T-helper 17 cell (primary cell): ENCODE measurements at regions not wholly inside any gene's neighbourhood (a gene's known extent, or its start where the extent isn't known, plus 50 kb on each side); places are given as distances from the start of the nearest gene placed in this dataset.
"Not testable (repeated sequence)": the region's sequence is repeated elsewhere in the genome, so short reads cannot be mapped to it uniquely, and the experiment has no call there.

Experiments
- ATAC-seq: fragments of 150-1000 bp; cut with Tn5 transposase; 2 replicates; pipeline ENCODE4 v1.10.0; 2021; ENCODE audit warnings: mild to moderate bottlenecking, moderate library complexity
- DNase-seq, 3 donors: peaks; one replicate each; pipeline versions ENCODE4 v3.0.0 to v3.0.0-alpha.2; 2020 to 2021
- H3K9me3 ChIP-seq: one replicate; pipeline ENCODE4 v1.7.0; 2013; ENCODE audit warnings: low read length, mild to moderate bottlenecking; ENCODE audit not compliant: control insufficient read depth, poor library complexity, severe bottlenecking
- H3K27ac Mint-ChIP-seq: one replicate; pipeline ENCODE4 v1.8.0; 2022; ENCODE audit warnings: mild to moderate bottlenecking, moderate library complexity, mixed read lengths
- H3K27me3 Mint-ChIP-seq: one replicate; pipeline ENCODE4 v1.8.0; 2022; ENCODE audit warnings: mixed read lengths
- H3K36me3 Mint-ChIP-seq: one replicate; pipeline ENCODE4 v1.8.0; 2022; ENCODE audit warnings: low read depth, mixed read lengths
- H3K4me1 Mint-ChIP-seq: one replicate; pipeline ENCODE4 v1.8.0; 2022; ENCODE audit warnings: mild to moderate bottlenecking, mixed read lengths
- H3K4me3 Mint-ChIP-seq: one replicate; pipeline ENCODE4 v1.8.0; 2022; ENCODE audit warnings: mild to moderate bottlenecking, moderate library complexity, mixed read lengths

- no peaks in the 10 kb centered on the region for H3K9me3 ChIP-seq
- ATAC-seq, result no peak
- Mint-ChIP-seq H3K27ac (no peak overlapping the region), H3K4me3 (no peak overlapping the region), H3K4me1 (peaks cover 22% of the 10 kb centered on the region), H3K27me3 (no peaks in the 10 kb centered on the region), H3K36me3 (no peaks in the 10 kb centered on the region)
- no peak for DNase-seq
Observed at GRCh38 chr16:16982614-16983013, 488.1 kb downstream of the XYLT1 start.

GRCh38 chr16:16983582-16983981 is 487.2 kb downstream of the XYLT1 start:
- no peak for ATAC-seq
- Mint-ChIP-seq H3K4me1 (peaks cover 24% of the 10 kb centered on the region), H3K36me3 (no peaks in the 10 kb centered on the region), H3K4me3 (no peak overlapping the region), H3K27me3 (no peaks in the 10 kb centered on the region), H3K27ac (peak overlapping the region; percentile 85)
- no peak for DNase-seq
- no peaks in the 10 kb centered on the region for H3K9me3 ChIP-seq

GRCh38 chr16:16984091-16984490 is 486.7 kb downstream of the XYLT1 start:
- H3K9me3 ChIP-seq, ATAC-seq, H3K27me3 Mint-ChIP-seq, H3K4me3 Mint-ChIP-seq, DNase-seq, H3K36me3 Mint-ChIP-seq: not testable (repeated sequence)
- peak overlapping the region; percentile 85 for H3K27ac Mint-ChIP-seq
- H3K4me1 Mint-ChIP-seq, result peaks cover 27% of the 10 kb centered on the region

GRCh38 chr16:16985707-16986106 is 485.1 kb downstream of the XYLT1 start:
- Mint-ChIP-seq H3K36me3 (no peaks in the 10 kb centered on the region), H3K4me3 (no peak overlapping the region), H3K27ac (peak overlapping the region; percentile 85), H3K27me3 (no peaks in the 10 kb centered on the region), H3K4me1 (peaks cover 26% of the 10 kb centered on the region)
- DNase-seq (no peak), ATAC-seq (no peak)
- no peaks in the 10 kb centered on the region for H3K9me3 ChIP-seq

GRCh38 chr16:16988963-16989362 is 481.8 kb downstream of the XYLT1 start:
- DNase-seq, result no peak
- peaks cover 35% of the 10 kb centered on the region for H3K4me1 Mint-ChIP-seq

GRCh38 chr16:16989368-16989767 is 481.4 kb downstream of the XYLT1 start:
- Mint-ChIP-seq H3K4me3 (no peak overlapping the region), H3K27me3 (no peaks in the 10 kb centered on the region), H3K4me1 (peaks cover 37% of the 10 kb centered on the region), H3K36me3 (no peaks in the 10 kb centered on the region), H3K27ac (no peak overlapping the region)
- DNase-seq (no peak), ATAC-seq (no peak)
- no peaks in the 10 kb centered on the region for H3K9me3 ChIP-seq

More at GRCh38 chr16:16988963-16989362, 481.8 kb downstream of the XYLT1 start:
- no peak for ATAC-seq
- H3K9me3 ChIP-seq, result no peaks in the 10 kb centered on the region
- Mint-ChIP-seq H3K36me3 (no peaks in the 10 kb centered on the region), H3K27me3 (no peaks in the 10 kb centered on the region), H3K4me3 (no peak overlapping the region), H3K27ac (peak overlapping the region; percentile 43)

GRCh38 chr16:16991711-16992110 is 479.0 kb downstream of the XYLT1 start:
- no peaks in the 10 kb centered on the region for H3K36me3 Mint-ChIP-seq
- H3K27me3 Mint-ChIP-seq, result no peaks in the 10 kb centered on the region
- H3K9me3 ChIP-seq, result no peaks in the 10 kb centered on the region
- no peak for DNase-seq
- peaks cover 21% of the 10 kb centered on the region for H3K4me1 Mint-ChIP-seq
- no peak overlapping the region for H3K4me3 Mint-ChIP-seq
- peak overlapping the region; percentile 93 for H3K27ac Mint-ChIP-seq
- ATAC-seq, result no peak

- peak overlapping the region; percentile 75 for H3K4me3 Mint-ChIP-seq
- no peaks in the 10 kb centered on the region for H3K27me3 Mint-ChIP-seq
- H3K9me3 ChIP-seq, result no peaks in the 10 kb centered on the region
- DNase-seq (no peak), ATAC-seq (peak; percentile 68)
- H3K36me3 Mint-ChIP-seq, result no peaks in the 10 kb centered on the region
- H3K4me1 Mint-ChIP-seq, result peaks cover 21% of the 10 kb centered on the region
- peak overlapping the region; percentile 93 for H3K27ac Mint-ChIP-seq
Observed at GRCh38 chr16:16992975-16993765, 477.6 kb downstream of the XYLT1 start.

GRCh38 chr16:16994831-16995230 is 475.9 kb downstream of the XYLT1 start:
- H3K27me3 Mint-ChIP-seq, result no peaks in the 10 kb centered on the region
- H3K4me1 Mint-ChIP-seq, result peaks cover 14% of the 10 kb centered on the region
- H3K36me3 Mint-ChIP-seq, result no peaks in the 10 kb centered on the region
- ATAC-seq (no peak), DNase-seq (no peak)
- H3K9me3 ChIP-seq, result no peaks in the 10 kb centered on the region
- H3K4me3 Mint-ChIP-seq, result no peak overlapping the region
- peak overlapping the region; percentile 93 for H3K27ac Mint-ChIP-seq

- H3K9me3 ChIP-seq, result no peaks in the 10 kb centered on the region
- peaks cover 14% of the 10 kb centered on the region for H3K4me1 Mint-ChIP-seq
Observed at GRCh38 chr16:16996827-16997226, 473.9 kb downstream of the XYLT1 start.

GRCh38 chr16:16997349-16997748 is 473.4 kb downstream of the XYLT1 start:
- no peaks in the 10 kb centered on the region for H3K27me3 Mint-ChIP-seq
- no peaks in the 10 kb centered on the region for H3K36me3 Mint-ChIP-seq
- ATAC-seq (no peak), DNase-seq (no peak)
- H3K4me3 Mint-ChIP-seq, result no peak overlapping the region
- H3K9me3 ChIP-seq, result no peaks in the 10 kb centered on the region
- peak overlapping the region; percentile 43 for H3K27ac Mint-ChIP-seq
- peaks cover 14% of the 10 kb centered on the region for H3K4me1 Mint-ChIP-seq

More at GRCh38 chr16:16996827-16997226, 473.9 kb downstream of the XYLT1 start:
- DNase-seq (no peak), ATAC-seq (no peak)
- no peaks in the 10 kb centered on the region for H3K36me3 Mint-ChIP-seq
- H3K27ac Mint-ChIP-seq, result no peak overlapping the region
- no peaks in the 10 kb centered on the region for H3K27me3 Mint-ChIP-seq
- H3K4me3 Mint-ChIP-seq, result no peak overlapping the region

- ATAC-seq, result no peak
- Mint-ChIP-seq H3K36me3 (no peaks in the 10 kb centered on the region), H3K27ac (no peak overlapping the region), H3K27me3 (no peaks in the 10 kb centered on the region), H3K4me1 (peaks cover 6% of the 10 kb centered on the region), H3K4me3 (no peak overlapping the region)
- no peaks in the 10 kb centered on the region for H3K9me3 ChIP-seq
- DNase-seq, result no peak
Observed at GRCh38 chr16:17001471-17001870, 469.3 kb downstream of the XYLT1 start.

- no peak overlapping the region for H3K27ac Mint-ChIP-seq
- no peaks in the 10 kb centered on the region for H3K9me3 ChIP-seq
- no peak for DNase-seq
- H3K27me3 Mint-ChIP-seq, result no peaks in the 10 kb centered on the region
- no peak for ATAC-seq
- no peak overlapping the region for H3K4me3 Mint-ChIP-seq
- peaks cover 4% of the 10 kb centered on the region for H3K4me1 Mint-ChIP-seq
- no peaks in the 10 kb centered on the region for H3K36me3 Mint-ChIP-seq
Observed at GRCh38 chr16:17002565-17002964, 468.2 kb downstream of the XYLT1 start.

- not testable (repeated sequence) for H3K4me1 Mint-ChIP-seq, ATAC-seq, DNase-seq, H3K36me3 Mint-ChIP-seq, H3K4me3 Mint-ChIP-seq, H3K27me3 Mint-ChIP-seq, H3K9me3 ChIP-seq, H3K27ac Mint-ChIP-seq
Observed at GRCh38 chr16:17005963-17006362, 464.8 kb downstream of the XYLT1 start.
